Activated CD4-positive, alpha-beta memory T cell treated with anti-CD3 and anti-CD28 coated beads for 36 hours (primary cell): ENCODE measurements at regions not wholly inside any gene's neighbourhood (a gene's known extent, or its start where the extent isn't known, plus 50 kb on each side); places are given as distances from the start of the nearest gene placed in this dataset.
A peak's percentile ranks its signal among the peaks of the same experiment; 100 is the strongest.
"Not testable (repeated sequence)": the region's sequence is repeated elsewhere in the genome, so short reads cannot be mapped to it uniquely, and the experiment has no call there.

Experiments used
- CTCF ChIA-PET: fragments of 350-600 bp; sonication (Branson Sonifier 250); formaldehyde crosslinking; loops from one replicate; lab custom pipeline; 2021; ENCODE audit warnings: antibody characterized with exemption, inconsistent platforms; lab: Charles Lee
- POLR2A ChIA-PET: fragments of 350-600 bp; sonication (Branson Sonifier 250); formaldehyde crosslinking; loops from one replicate; lab custom pipeline; 2021; ENCODE audit warnings: antibody characterized with exemption; lab: Charles Lee
- DNase-seq: peaks from one replicate; pipeline ENCODE4 v3.0.0-alpha.2; 2020
- H3K27ac Mint-ChIP-seq: one replicate; pipeline ENCODE4 v1.8.0; 2021; ENCODE audit warnings: mixed read lengths
- H3K27me3 Mint-ChIP-seq: one replicate; pipeline ENCODE4 v1.8.0; 2021; ENCODE audit warnings: mixed read lengths
- H3K36me3 Mint-ChIP-seq: one replicate; pipeline ENCODE4 v1.8.0; 2021; ENCODE audit warnings: mixed read lengths
- H3K4me1 Mint-ChIP-seq: one replicate; pipeline ENCODE4 v1.8.0; 2021; ENCODE audit warnings: low read depth, mixed read lengths
- H3K4me3 Mint-ChIP-seq: one replicate; pipeline ENCODE4 v1.8.0; 2021; ENCODE audit warnings: mild to moderate bottlenecking, mixed read lengths
- H3K9me3 Mint-ChIP-seq: one replicate; pipeline ENCODE4 v1.8.0; 2021; ENCODE audit warnings: mixed read lengths
- intact Hi-C: fragments of 100-400 bp; cut with micrococcal nuclease; formaldehyde crosslinking; loops from one replicate; pipeline ENCODE4 v1.15.1; 2023

DNA sequence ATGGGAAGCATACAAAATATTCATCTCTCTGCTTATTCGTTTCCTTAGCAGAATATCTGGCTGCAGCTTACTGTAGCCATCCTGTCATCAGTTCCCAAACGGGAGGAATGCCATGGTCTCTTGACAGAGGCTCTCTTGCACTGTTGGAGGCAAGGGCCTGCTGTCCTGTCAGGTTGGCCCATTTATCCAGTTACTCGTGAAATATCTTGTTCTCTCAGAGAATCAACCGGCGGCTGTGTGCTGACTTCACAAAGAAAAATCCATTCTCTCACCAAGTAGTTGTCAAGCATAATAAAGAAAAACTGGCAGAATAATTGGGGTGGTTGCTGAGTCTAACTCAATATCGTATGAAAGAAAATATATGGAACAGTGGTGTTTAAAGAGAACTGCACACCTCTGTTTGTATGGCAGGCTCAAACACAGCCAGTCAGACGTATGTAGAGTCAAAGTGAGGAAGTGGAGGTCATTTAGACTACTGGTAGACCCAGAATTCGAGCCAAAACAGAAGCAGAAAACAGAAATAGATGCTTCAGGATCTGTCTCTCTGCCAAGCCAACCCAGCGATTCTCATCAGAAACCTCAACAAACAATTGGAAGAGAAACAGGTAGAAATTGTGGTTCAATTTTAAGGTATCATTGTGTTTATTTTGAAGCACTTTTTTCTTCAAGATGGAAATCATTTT is 349.2 kb upstream of the PRKCQ start:
- Mint-ChIP-seq H3K27me3 (no peaks in the 10 kb centered on the region), H3K36me3 (no peaks in the 10 kb centered on the region), H3K4me3 (no peak overlapping the region), H3K27ac (no peak overlapping the region), H3K9me3 (no peaks in the 10 kb centered on the region), H3K4me1 (peaks cover 43% of the 10 kb centered on the region)
- ChIA-PET POLR2A (interaction anchor here (1.0 kb wide), 1 partner anchor 9 kb away, joined by 3 read pairs; no protein-coding TSS in a partner anchor), CTCF (interaction anchor here (0.7 to 1.4 kb wide), 3 partner anchors 11 to 490 kb away, joined by 3 to 4 read pairs (median 4); no protein-coding TSS in a partner anchor)
- intact Hi-C loops: loop anchor here (5.0 to 10.0 kb wide), 3 partner anchors 108 to 756 kb away; no protein-coding TSS in a partner anchor
- DNase-seq: no peak

DNA sequence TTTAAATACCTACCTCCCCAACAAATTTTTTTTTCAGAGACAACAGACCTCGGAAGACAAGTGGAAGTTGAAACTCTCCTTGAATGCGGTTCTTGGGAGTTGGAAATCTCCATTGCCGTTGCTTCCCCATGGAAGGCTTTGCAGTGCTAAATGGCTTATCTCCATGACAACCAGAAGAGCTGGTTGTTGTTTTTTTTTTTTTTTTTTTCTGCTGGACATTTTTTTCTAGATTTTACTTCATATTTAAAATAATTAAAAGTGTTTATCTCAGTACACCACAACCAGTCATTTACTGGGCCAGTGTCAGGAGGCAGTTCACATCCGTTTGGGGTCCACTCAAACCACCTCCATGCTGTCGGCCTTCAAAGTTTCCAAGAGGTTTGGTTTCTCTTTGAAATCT is 348.5 kb upstream of the PRKCQ start:
- CTCF ChIA-PET: interaction anchor here (0.6 to 2.7 kb wide), 3 partner anchors 10 to 491 kb away, joined by 3 to 16 read pairs (median 4); no protein-coding TSS in a partner anchor
- intact Hi-C loops: loop anchor here (5.0 to 10.0 kb wide), 3 partner anchors 109 to 756 kb away; no protein-coding TSS in a partner anchor
- no peaks in the 10 kb centered on the region for H3K36me3 Mint-ChIP-seq
- H3K4me1 Mint-ChIP-seq: peaks cover 43% of the 10 kb centered on the region
- H3K9me3 Mint-ChIP-seq: no peaks in the 10 kb centered on the region
- no peak for DNase-seq
- POLR2A ChIA-PET: interaction anchor here (1.0 kb wide), 1 partner anchor 8 kb away, joined by 3 read pairs; no protein-coding TSS in a partner anchor
- peak overlapping the region; percentile 90 for H3K27ac Mint-ChIP-seq
- H3K4me3 Mint-ChIP-seq: peak overlapping the region; percentile 52
- no peaks in the 10 kb centered on the region for H3K27me3 Mint-ChIP-seq

DNA sequence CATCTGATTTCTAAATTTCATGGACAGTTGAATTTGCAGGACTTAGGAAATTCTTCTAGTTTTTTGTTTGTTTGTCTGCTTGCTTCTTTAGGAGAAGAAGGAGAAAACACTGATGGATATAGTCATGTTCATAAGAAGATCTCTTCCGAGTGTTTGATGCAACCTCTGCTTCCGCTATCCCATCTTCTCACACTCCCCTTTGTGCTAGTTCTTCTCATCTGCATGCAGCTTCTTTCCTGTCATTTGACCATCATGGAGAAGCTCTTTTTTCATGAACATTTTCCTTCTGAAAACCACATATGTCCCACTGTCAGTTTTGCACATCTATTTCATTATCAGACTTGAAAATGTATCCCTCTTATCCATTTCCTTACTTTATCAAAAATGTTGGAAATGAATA is 346.9 kb upstream of the PRKCQ start:
- H3K27me3 Mint-ChIP-seq: no peaks in the 10 kb centered on the region
- no peaks in the 10 kb centered on the region for H3K9me3 Mint-ChIP-seq
- H3K27ac Mint-ChIP-seq: peak overlapping the region; percentile 3
- no peak overlapping the region for H3K4me3 Mint-ChIP-seq
- H3K4me1 Mint-ChIP-seq: peaks cover 43% of the 10 kb centered on the region
- DNase-seq: no peak
- POLR2A ChIA-PET: interaction anchor here (0.5 to 1.3 kb wide), 3 partner anchors 55 to 485 kb away, joined by 3 read pairs; partner anchors contain the start of gene SFMBT2
- H3K36me3 Mint-ChIP-seq: no peaks in the 10 kb centered on the region
- intact Hi-C loops: loop anchor here (1.0 to 10.0 kb wide), 4 partner anchors 15 to 758 kb away; no protein-coding TSS in a partner anchor
- CTCF ChIA-PET: interaction anchor here (1.1 to 2.7 kb wide), 3 partner anchors 8 to 490 kb away, joined by 5 to 16 read pairs (median 6); no protein-coding TSS in a partner anchor

- no peak overlapping the region for H3K27ac Mint-ChIP-seq
- DNase-seq: no peak
- H3K4me1 Mint-ChIP-seq: peaks cover 46% of the 10 kb centered on the region
- intact Hi-C loops: loop anchor here (5.0 to 10.0 kb wide), 3 partner anchors 112 to 760 kb away; no protein-coding TSS in a partner anchor
- H3K4me3 Mint-ChIP-seq: no peak overlapping the region
- H3K27me3 Mint-ChIP-seq: no peaks in the 10 kb centered on the region
- ChIA-PET CTCF (interaction anchor here (0.7 to 1.6 kb wide), 4 partner anchors 10 to 487 kb away, joined by 3 to 6 read pairs (median 4); no protein-coding TSS in a partner anchor), POLR2A (no interaction called here)
- no peaks in the 10 kb centered on the region for H3K9me3 Mint-ChIP-seq
- no peaks in the 10 kb centered on the region for H3K36me3 Mint-ChIP-seq
These were observed 345.1 kb upstream of the PRKCQ start for GRCh38 chr10:6925146-6925545.

- Mint-ChIP-seq H3K27me3 (no peaks in the 10 kb centered on the region), H3K4me3 (no peak overlapping the region), H3K4me1 (peaks cover 43% of the 10 kb centered on the region), H3K27ac (no peak overlapping the region), H3K36me3 (no peaks in the 10 kb centered on the region), H3K9me3 (no peaks in the 10 kb centered on the region)
- POLR2A ChIA-PET: no interaction called here
- DNase-seq: no peak
- CTCF ChIA-PET: interaction anchor here (1.1 to 1.6 kb wide), 5 partner anchors 9 to 488 kb away, joined by 3 to 6 read pairs (median 4); no protein-coding TSS in a partner anchor
- intact Hi-C loops: loop anchor here (10.0 kb wide), 1 partner anchor 761 kb away; no protein-coding TSS in a partner anchor
These were observed 344.1 kb upstream of the PRKCQ start for GRCh38 chr10:6924166-6924565.

GRCh38 chr10:6921026-6921425 is 340.9 kb upstream of the PRKCQ start:
- H3K27me3 Mint-ChIP-seq, H3K9me3 Mint-ChIP-seq, DNase-seq, H3K27ac Mint-ChIP-seq, POLR2A ChIA-PET, H3K4me3 Mint-ChIP-seq, H3K36me3 Mint-ChIP-seq: not testable (repeated sequence)
- peaks cover 16% of the 10 kb centered on the region for H3K4me1 Mint-ChIP-seq
- CTCF ChIA-PET: interaction anchor here (0.7 to 6.3 kb wide), 10 partner anchors 9 to 497 kb away, joined by 3 to 99 read pairs (median 5); no protein-coding TSS in a partner anchor
- intact Hi-C loops: loop anchor here (2.0 to 10.0 kb wide), 2 partner anchors 488 to 764 kb away; no protein-coding TSS in a partner anchor

DNA sequence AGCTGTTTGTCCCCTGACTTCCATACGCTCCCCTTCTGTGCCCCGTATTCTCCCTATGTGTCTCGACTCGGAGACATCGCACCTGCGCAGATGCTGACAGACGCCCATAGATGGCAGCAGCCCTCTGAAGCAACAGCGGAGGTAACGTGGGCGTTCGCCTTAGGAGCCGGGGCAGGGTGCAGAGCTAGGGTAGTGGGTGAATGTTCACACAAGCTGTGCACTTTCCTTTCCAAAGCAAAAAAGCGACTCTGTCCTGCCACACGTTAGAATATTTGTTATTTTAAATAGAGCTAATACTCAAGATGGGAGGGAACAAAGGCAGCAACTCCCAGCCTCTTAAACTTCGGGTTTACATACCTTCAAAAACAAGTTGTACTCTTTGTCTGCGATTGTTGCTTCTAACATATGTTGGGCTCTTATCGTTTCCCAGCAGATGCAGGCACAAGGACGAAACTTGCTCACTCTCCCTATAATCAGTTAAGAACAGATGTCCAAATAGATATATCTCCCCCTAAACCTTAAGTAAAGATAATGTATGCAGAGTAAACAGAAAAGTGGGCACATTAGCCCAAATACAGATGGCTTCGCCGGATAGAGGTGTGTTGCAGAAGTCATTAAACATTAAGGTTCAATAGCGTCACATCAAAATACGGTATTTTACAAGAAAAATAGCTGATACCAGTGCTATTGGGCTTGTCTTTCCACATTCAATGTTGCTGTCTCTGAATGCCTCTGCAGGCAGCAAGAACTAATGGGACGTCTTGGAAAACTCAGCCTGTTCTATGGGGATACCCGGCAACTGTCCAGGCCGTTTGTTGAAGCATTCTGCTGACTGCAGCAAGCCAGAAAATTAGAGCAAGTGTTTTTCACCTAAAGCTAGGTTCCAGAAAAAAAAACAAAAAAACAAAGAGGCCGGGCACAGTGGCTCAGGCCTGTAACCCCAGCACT is 340.3 kb upstream of the PRKCQ start:
- intact Hi-C loops: loop anchor here (1.0 to 10.0 kb wide), 4 partner anchors 201 to 764 kb away; no protein-coding TSS in a partner anchor
- Mint-ChIP-seq H3K4me3 (no peak overlapping the region), H3K27ac (no peak overlapping the region), H3K36me3 (no peaks in the 10 kb centered on the region), H3K9me3 (no peaks in the 10 kb centered on the region), H3K4me1 (peaks cover 10% of the 10 kb centered on the region), H3K27me3 (no peaks in the 10 kb centered on the region)
- CTCF ChIA-PET: interaction anchor here (0.6 to 6.3 kb wide), 47 partner anchors 7 to 605 kb away, joined by 3 to 99 read pairs (median 4); partner anchors contain the start of gene SFMBT2
- POLR2A ChIA-PET: interaction anchor here (0.6 kb wide), 1 partner anchor 8 kb away, joined by 3 read pairs; no protein-coding TSS in a partner anchor
- peak; percentile 87 for DNase-seq

DNA sequence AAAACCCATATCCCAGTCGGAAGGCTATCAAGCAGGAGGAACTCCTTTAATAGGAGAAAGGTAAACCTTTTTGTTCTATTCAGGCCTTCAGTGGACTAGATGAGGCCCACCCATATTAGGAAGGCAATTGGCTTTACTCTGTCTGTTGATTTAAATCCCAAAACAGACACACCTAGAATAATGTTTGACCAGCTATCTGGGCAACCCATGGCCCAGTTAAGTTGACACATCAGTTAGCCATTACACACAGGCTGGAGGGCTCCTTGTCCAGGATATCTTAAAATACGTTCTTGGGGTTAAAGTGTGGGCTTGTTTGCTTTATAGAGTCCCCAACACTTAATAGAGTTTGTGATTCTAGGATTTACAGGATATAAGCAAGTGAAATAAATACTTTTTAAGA is 339.0 kb upstream of the PRKCQ start:
- ChIA-PET POLR2A (no interaction called here), CTCF (interaction anchor here (0.7 to 6.3 kb wide), 28 partner anchors 8 to 605 kb away, joined by 3 to 99 read pairs (median 4); partner anchors contain the start of gene SFMBT2)
- Mint-ChIP-seq H3K27ac (no peak overlapping the region), H3K9me3 (no peaks in the 10 kb centered on the region), H3K27me3 (no peaks in the 10 kb centered on the region), H3K36me3 (no peaks in the 10 kb centered on the region), H3K4me1 (peaks cover 3% of the 10 kb centered on the region), H3K4me3 (no peak overlapping the region)
- no peak for DNase-seq
- intact Hi-C loops: no loop called here

- peak; percentile 78 for DNase-seq
- Mint-ChIP-seq H3K4me1 (peaks cover 3% of the 10 kb centered on the region), H3K27me3 (no peaks in the 10 kb centered on the region), H3K27ac (no peak overlapping the region), H3K9me3 (no peaks in the 10 kb centered on the region), H3K4me3 (no peak overlapping the region), H3K36me3 (no peaks in the 10 kb centered on the region)
- ChIA-PET POLR2A (no interaction called here), CTCF (interaction anchor here (0.8 to 6.3 kb wide), 30 partner anchors 9 to 605 kb away, joined by 3 to 99 read pairs (median 4); partner anchors contain the start of gene SFMBT2)
- intact Hi-C loops: no loop called here
These were observed 338.2 kb upstream of the PRKCQ start for GRCh38 chr10:6918305-6918704.

- Mint-ChIP-seq H3K4me3 (no peak overlapping the region), H3K4me1 (peaks cover 3% of the 10 kb centered on the region), H3K9me3 (no peaks in the 10 kb centered on the region), H3K36me3 (no peaks in the 10 kb centered on the region), H3K27ac (no peak overlapping the region), H3K27me3 (no peaks in the 10 kb centered on the region)
- CTCF ChIA-PET: interaction anchor here (1.0 to 1.5 kb wide), 2 partner anchors 79 to 500 kb away, joined by 4 to 5 read pairs; no protein-coding TSS in a partner anchor
- DNase-seq: no peak
- intact Hi-C loops: no loop called here
- POLR2A ChIA-PET: no interaction called here
These were observed 337.0 kb upstream of the PRKCQ start for GRCh38 chr10:6917125-6917524.

DNA sequence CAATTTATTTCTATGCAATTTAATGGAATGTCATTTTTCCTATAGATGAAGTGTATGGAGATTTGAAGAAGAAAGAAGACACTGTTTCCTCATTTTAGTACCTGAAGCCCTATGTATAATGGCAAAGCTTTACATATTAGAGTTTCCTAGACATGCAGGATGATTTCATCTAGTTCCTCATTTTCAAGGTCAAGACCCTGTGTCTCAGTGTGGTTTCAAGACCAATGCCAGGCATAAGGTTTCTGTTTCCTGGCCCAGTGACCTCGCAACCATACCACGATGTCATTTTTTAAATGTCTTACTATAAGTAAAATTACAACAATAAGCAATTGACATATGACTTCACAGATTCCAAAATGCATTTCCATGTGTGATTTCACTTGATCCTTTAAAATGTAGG is 336.5 kb upstream of the PRKCQ start:
- DNase-seq: no peak
- Mint-ChIP-seq H3K27me3 (no peaks in the 10 kb centered on the region), H3K36me3 (no peaks in the 10 kb centered on the region), H3K4me3 (no peak overlapping the region), H3K9me3 (no peaks in the 10 kb centered on the region), H3K4me1 (peaks cover 6% of the 10 kb centered on the region), H3K27ac (no peak overlapping the region)
- ChIA-PET CTCF (interaction anchor here (1.0 to 1.5 kb wide), 2 partner anchors 79 to 500 kb away, joined by 4 to 5 read pairs; no protein-coding TSS in a partner anchor), POLR2A (no interaction called here)
- intact Hi-C loops: no loop called here
